T-cell (primary cell): ENCODE measurements at regions not wholly inside any gene's neighbourhood (a gene's known extent, or its start where the extent isn't known, plus 50 kb on each side); places are given as distances from the start of the nearest gene placed in this dataset.

ENCODE experiments used
- ATAC-seq, 4 experiments: fragments of 200-7000 bp in 3 of 4; fragments of 150-1000 bp in 1 of 4; cut with Tn5 transposase; replicated peaks in 1 of 4; 1 replicate in 3 of 4; 2 replicates in 1 of 4; pipeline ENCODE4 v1.10.0; 2021; ENCODE audit warnings: moderate library complexity in 3 of 4, mild to moderate bottlenecking in 2 of 4, moderate number of reproducible peaks in 1 of 4
- CTCF ChIA-PET, 2 donors: fragments of 300-600 bp; sonication (Branson Sonifier 250); formaldehyde crosslinking; loops; one replicate each; lab custom pipeline; 2022; ENCODE audit warnings: antibody characterized with exemption in 2 of 2; lab: Charles Lee
- POLR2A ChIA-PET, 2 donors: fragments of 300-600 bp; sonication (Branson Sonifier 250); formaldehyde crosslinking; loops; one replicate each; lab custom pipeline; 2022; ENCODE audit warnings: antibody characterized with exemption in 2 of 2; lab: Charles Lee
- DNase-seq, 35 experiments: peaks; one replicate each; pipeline versions ENCODE4 v3.0.0 to v3.0.0-alpha.2; 2013 to 2023
- H3K27ac ChIP-seq: one replicate; pipeline ENCODE4 v1.5.1; 2013; ENCODE audit warnings: low read length
- H3K27me3 ChIP-seq, 2 experiments: replicated peaks in 1 of 2; 1 replicate in 1 of 2; 2 replicates in 1 of 2; pipeline versions ENCODE4 v1.6.1 to v1.7.0; 2013; ENCODE audit warnings: low read length in 1 of 2, mixed read lengths in 1 of 2; ENCODE audit not compliant: control insufficient read depth in 2 of 2, insufficient read depth in 2 of 2; ENCODE audit errors: extremely low read depth in 1 of 2
- H3K36me3 ChIP-seq, 2 donors: 1 replicate in 1 of 2; 2 replicates in 1 of 2; pipeline versions ENCODE4 v1.6.1 to v1.7.0; 2013; ENCODE audit warnings: low read length in 1 of 2; ENCODE audit not compliant: control insufficient read depth in 2 of 2, insufficient read depth in 1 of 2; ENCODE audit errors: extremely low read depth in 1 of 2
- H3K4me1 ChIP-seq, 2 experiments: 1 replicate in 1 of 2; 2 replicates in 1 of 2; pipeline versions ENCODE4 v1.6.1 to v1.7.0; 2013; ENCODE audit warnings: low read length in 2 of 2, mixed read lengths in 1 of 2; ENCODE audit not compliant: insufficient read depth in 2 of 2, control insufficient read depth in 1 of 2; ENCODE audit errors: extremely low read depth in 1 of 2
- H3K4me3 ChIP-seq, 2 donors: 1 replicate in 1 of 2; 2 replicates in 1 of 2; pipeline versions ENCODE4 v1.5.1 to v1.7.0; 2013; ENCODE audit warnings: mild to moderate bottlenecking in 2 of 2, low read length in 1 of 2, moderate library complexity in 1 of 2; ENCODE audit not compliant: control insufficient read depth in 1 of 2; ENCODE audit errors: extremely low read depth in 1 of 2
- H3K9me3 ChIP-seq: 2 replicates; pipeline ENCODE4 v1.7.0; 2013
- H3K27ac Mint-ChIP-seq, 2 donors: one replicate each; pipeline ENCODE4 v1.8.0; 2020 to 2021; ENCODE audit warnings: mild to moderate bottlenecking in 2 of 2, mixed read lengths in 2 of 2
- H3K27me3 Mint-ChIP-seq, 2 donors: one replicate each; pipeline ENCODE4 v1.8.0; 2021 to 2022; ENCODE audit warnings: mixed read lengths in 2 of 2
- H3K36me3 Mint-ChIP-seq: one replicate; pipeline ENCODE4 v1.8.0; 2021; ENCODE audit warnings: mixed read lengths
- H3K4me1 Mint-ChIP-seq, 3 donors: one replicate each; pipeline ENCODE4 v1.8.0; 2020 to 2022; ENCODE audit warnings: mixed read lengths in 3 of 3, mild to moderate bottlenecking in 1 of 3
- H3K4me3 Mint-ChIP-seq, 3 donors: one replicate each; pipeline ENCODE4 v1.8.0; 2020 to 2022; ENCODE audit warnings: mild to moderate bottlenecking in 3 of 3, mixed read lengths in 3 of 3, moderate library complexity in 3 of 3
- H3K9me3 Mint-ChIP-seq, 3 donors: one replicate each; pipeline ENCODE4 v1.8.0; 2020 to 2022; ENCODE audit warnings: mixed read lengths in 3 of 3
- WGBS: methylation state at CpG from one replicate; pipeline ENCODE4 v1.1.5; 2013; ENCODE audit warnings: missing lambda C conversion rate; ENCODE audit not compliant: insufficient coverage; 5-methylcytosine and 5-hydroxymethylcytosine counted together

- no peaks in the 10 kb centered on the region for H3K27me3 ChIP-seq
- no peaks in the 10 kb centered on the region for H3K9me3 ChIP-seq
- ChIA-PET CTCF (no interaction called here), POLR2A (no interaction called here)
- Mint-ChIP-seq H3K27me3 (no peaks in the 10 kb centered on the region), H3K27ac (no peak overlapping the region), H3K9me3 (peaks cover 5 to 7% (median 6%) of the 10 kb centered on the region in 3 donors), H3K4me3 (no peak overlapping the region), H3K36me3 (no peaks in the 10 kb centered on the region), H3K4me1 (no peaks in the 10 kb centered on the region)
- ATAC-seq (no peak), DNase-seq (no peak)
- H3K36me3 ChIP-seq = no peaks in the 10 kb centered on the region
- no peaks in the 10 kb centered on the region for H3K4me1 ChIP-seq
- H3K4me3 ChIP-seq = no peak overlapping the region
- WGBS = 67% methylated on average over 1 of the region's 7 CpGs
- H3K27ac ChIP-seq = no peak overlapping the region
These were observed 848.8 kb downstream of the MAT2B start for GRCh38 chr5:164354139-164354751.

- no peak overlapping the region for H3K27ac Mint-ChIP-seq
- CTCF ChIA-PET = no interaction called here
- no peaks in the 10 kb centered on the region for H3K4me1 Mint-ChIP-seq
- Histone ChIP-seq H3K4me1 (no peaks in the 10 kb centered on the region), H3K36me3 (no peaks in the 10 kb centered on the region), H3K4me3 (no peak overlapping the region), H3K27ac (no peak overlapping the region), H3K27me3 (no peaks in the 10 kb centered on the region), H3K9me3 (no peaks in the 10 kb centered on the region)
- H3K27me3 Mint-ChIP-seq = no peaks in the 10 kb centered on the region
- H3K36me3 Mint-ChIP-seq = no peaks in the 10 kb centered on the region
- no peak overlapping the region for H3K4me3 Mint-ChIP-seq
- ATAC-seq = no peak
- DNase-seq = no peak
- H3K9me3 Mint-ChIP-seq = peaks cover 6 to 7% (median 6%) of the 10 kb centered on the region in 3 donors
- WGBS = 83% methylated on average over 1 of the region's 3 CpGs
- POLR2A ChIA-PET = no interaction called here
These were observed 849.9 kb downstream of the MAT2B start for GRCh38 chr5:164355267-164355830.

DNA sequence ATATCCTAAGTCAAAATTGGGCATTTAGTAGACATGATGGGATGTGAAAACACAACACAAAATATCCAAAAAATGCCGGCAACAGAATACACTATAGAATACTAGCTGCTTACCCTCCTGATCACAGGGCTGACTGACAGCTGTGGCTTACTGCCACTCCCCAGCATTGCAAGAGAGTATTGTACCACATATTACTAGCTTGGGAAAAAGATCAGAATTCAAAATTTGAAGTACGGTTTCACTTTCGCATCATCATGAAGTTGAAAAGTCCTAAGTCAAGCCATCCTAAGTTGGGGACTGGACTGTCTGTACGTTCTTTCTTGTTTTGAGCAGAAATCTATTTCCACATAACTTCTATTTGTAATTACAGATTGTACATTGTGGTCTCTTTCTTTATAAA is 851.4 kb downstream of the MAT2B start:
- H3K9me3 Mint-ChIP-seq = peaks cover 6 to 7% (median 6%) of the 10 kb centered on the region in 3 donors
- H3K36me3 Mint-ChIP-seq = no peaks in the 10 kb centered on the region
- no peak overlapping the region for H3K27ac Mint-ChIP-seq
- no peaks in the 10 kb centered on the region for H3K4me1 Mint-ChIP-seq
- no peak overlapping the region for H3K27ac ChIP-seq
- no peak for ATAC-seq
- ChIA-PET POLR2A (no interaction called here), CTCF (no interaction called here)
- 100% methylated on average over 1 of the region's 4 CpGs for WGBS
- H3K36me3 ChIP-seq = no peaks in the 10 kb centered on the region
- no peaks in the 10 kb centered on the region for H3K27me3 ChIP-seq
- no peaks in the 10 kb centered on the region for H3K4me1 ChIP-seq
- DNase-seq = no peak
- H3K4me3 ChIP-seq = no peak overlapping the region
- H3K9me3 ChIP-seq = no peaks in the 10 kb centered on the region
- H3K27me3 Mint-ChIP-seq = no peaks in the 10 kb centered on the region
- H3K4me3 Mint-ChIP-seq = no peak overlapping the region

- WGBS = no CpG with 5 or more reads among the region's 5 CpGs
- Histone ChIP-seq H3K36me3 (no peaks in the 10 kb centered on the region), H3K4me3 (no peak overlapping the region), H3K4me1 (no peaks in the 10 kb centered on the region), H3K9me3 (no peaks in the 10 kb centered on the region), H3K27ac (no peak overlapping the region), H3K27me3 (no peaks in the 10 kb centered on the region)
- Mint-ChIP-seq H3K9me3 (peaks cover 6 to 9% (median 7%) of the 10 kb centered on the region in 3 donors), H3K27me3 (no peaks in the 10 kb centered on the region), H3K27ac (no peak overlapping the region), H3K4me1 (no peaks in the 10 kb centered on the region), H3K36me3 (no peaks in the 10 kb centered on the region), H3K4me3 (no peak overlapping the region)
- ATAC-seq = no peak
- CTCF ChIA-PET = no interaction called here
- POLR2A ChIA-PET = no interaction called here
- no peak for DNase-seq
These were observed 852.1 kb downstream of the MAT2B start for GRCh38 chr5:164357395-164358033.

DNA sequence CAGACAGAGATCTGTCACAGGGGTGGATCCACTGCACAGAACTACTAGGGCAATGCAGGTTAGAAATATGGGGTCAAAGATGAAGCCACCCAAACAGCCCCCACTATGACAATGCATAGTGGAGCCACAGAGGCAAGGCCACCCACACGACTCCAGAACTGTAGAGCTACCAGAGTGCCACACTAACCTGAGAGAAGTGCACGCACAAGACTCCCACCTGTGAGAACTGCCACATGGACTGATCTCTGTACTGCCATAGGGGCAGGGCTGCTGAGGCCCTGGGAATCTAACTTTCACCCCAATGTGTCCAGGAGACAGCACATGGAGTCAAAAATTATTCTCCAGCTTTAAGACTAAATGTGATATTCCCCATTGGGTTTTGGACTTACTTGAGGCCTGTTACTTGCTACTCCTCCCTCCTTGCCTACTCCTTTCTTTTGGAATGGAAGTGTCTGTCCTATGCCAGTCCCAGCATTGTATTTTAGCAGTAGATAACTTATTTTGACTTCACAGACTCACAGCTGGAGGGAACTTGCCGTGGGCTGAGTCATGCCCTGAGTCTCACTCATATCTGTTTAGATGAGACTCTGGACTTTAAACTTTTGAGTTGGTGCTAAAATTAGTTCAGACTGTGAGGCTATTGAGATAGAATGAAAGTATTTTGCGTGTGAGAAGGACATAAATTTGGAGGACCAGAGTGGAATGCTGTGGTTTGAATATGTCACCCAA is 853.3 kb downstream of the MAT2B start:
- no peaks in the 10 kb centered on the region for H3K4me1 ChIP-seq
- 44% methylated on average over 2 of the region's 4 CpGs for WGBS
- Mint-ChIP-seq H3K9me3 (peaks cover 6 to 9% (median 7%) of the 10 kb centered on the region in 3 donors), H3K27me3 (no peaks in the 10 kb centered on the region), H3K4me3 (no peak overlapping the region), H3K4me1 (no peaks in the 10 kb centered on the region), H3K27ac (no peak overlapping the region), H3K36me3 (no peaks in the 10 kb centered on the region)
- ATAC-seq (no peak), DNase-seq (no peak)
- H3K4me3 ChIP-seq = no peak overlapping the region
- POLR2A ChIA-PET = no interaction called here
- no peaks in the 10 kb centered on the region for H3K9me3 ChIP-seq
- H3K36me3 ChIP-seq = no peaks in the 10 kb centered on the region
- H3K27me3 ChIP-seq = no peaks in the 10 kb centered on the region
- no peak overlapping the region for H3K27ac ChIP-seq
- CTCF ChIA-PET = no interaction called here

DNA sequence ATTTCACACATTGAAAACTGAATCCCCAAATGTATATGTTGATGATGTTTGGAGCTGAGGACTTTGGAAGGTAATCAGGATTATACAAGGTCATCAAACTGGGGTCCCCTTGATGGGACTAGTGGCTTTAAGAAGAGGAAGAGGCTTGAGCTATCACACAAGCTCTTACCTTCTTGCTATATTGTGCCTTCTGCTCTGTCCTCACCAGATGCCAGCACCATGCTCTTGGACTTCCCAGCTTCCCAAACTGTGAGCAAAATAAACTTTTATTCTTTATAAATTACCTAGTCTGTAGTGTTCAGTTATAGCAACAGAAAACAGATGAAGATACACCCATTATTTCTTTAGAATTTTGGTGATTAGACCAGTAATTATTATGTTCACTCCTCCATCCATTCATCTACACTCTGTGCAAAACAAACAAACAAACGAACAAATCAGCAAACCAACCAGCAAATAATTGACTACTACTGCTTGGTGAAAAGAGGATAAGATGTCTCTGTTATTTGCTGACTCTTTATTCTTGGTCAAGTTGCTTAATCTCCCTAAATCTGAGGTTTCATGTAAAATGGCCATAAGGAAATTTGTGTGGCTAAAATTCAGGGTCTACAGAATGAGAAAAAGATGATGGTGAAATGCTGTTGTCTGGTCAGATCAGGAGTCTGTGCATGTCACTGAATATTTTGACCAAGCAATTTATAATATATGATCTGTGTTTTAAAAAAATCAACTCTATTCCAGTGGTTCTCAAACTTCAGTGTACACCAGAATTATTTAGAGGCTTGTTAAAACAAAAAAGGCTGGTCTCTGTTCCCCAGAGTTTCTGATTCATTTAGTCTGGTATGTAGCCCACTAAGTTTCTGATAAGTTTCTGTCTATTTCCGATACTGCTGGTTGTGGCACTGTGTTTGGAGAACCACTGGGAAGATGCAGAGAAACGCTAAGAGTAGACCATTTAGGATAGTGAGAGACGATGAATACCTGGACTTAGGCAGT is 854.1 kb downstream of the MAT2B start:
- no peak overlapping the region for H3K27ac Mint-ChIP-seq
- no peaks in the 10 kb centered on the region for H3K27me3 Mint-ChIP-seq
- Histone ChIP-seq H3K27ac (no peak overlapping the region), H3K4me1 (no peaks in the 10 kb centered on the region), H3K27me3 (no peaks in the 10 kb centered on the region), H3K4me3 (no peak overlapping the region), H3K9me3 (no peaks in the 10 kb centered on the region), H3K36me3 (no peaks in the 10 kb centered on the region)
- peaks cover 6 to 9% (median 7%) of the 10 kb centered on the region in 3 donors for H3K9me3 Mint-ChIP-seq
- H3K4me1 Mint-ChIP-seq = no peaks in the 10 kb centered on the region
- CTCF ChIA-PET = no interaction called here
- POLR2A ChIA-PET = no interaction called here
- no peak overlapping the region for H3K4me3 Mint-ChIP-seq
- 83% methylated on average over 3 of the region's 4 CpGs for WGBS
- no peak for DNase-seq
- H3K36me3 Mint-ChIP-seq = no peaks in the 10 kb centered on the region
- no peak for ATAC-seq
